Transverse colon (tissue), 4 donors: ENCODE measurements at regions not wholly inside any gene's neighbourhood (a gene's known extent, or its start where the extent isn't known, plus 50 kb on each side); places are given as distances from the start of the nearest gene placed in this dataset.

Experiments used
- CTCF ChIP-seq, 5 experiments: fragments of 200-600 bp in 3 of 5; fragments of 450-650 bp in 2 of 5; sonication (generic) in 3 of 5; IDR thresholded peaks; 1 replicate in 2 of 5; 2 replicates in 3 of 5; pipeline ENCODE4 v1.5.1; 2016 to 2017; ENCODE audit warnings: antibody characterized with exemption in 5 of 5, inconsistent platforms in 3 of 5, mild to moderate bottlenecking in 2 of 5, moderate library complexity in 1 of 5
- EP300 ChIP-seq: sonication (generic); formaldehyde crosslinking; IDR thresholded peaks from one replicate; pipeline ENCODE4 v1.6.1; 2017; ENCODE audit warnings: antibody characterized with exemption, low read depth
- POLR2A ChIP-seq: fragments of 450-650 bp; IDR thresholded peaks from one replicate; pipeline ENCODE4 v1.6.1; 2016; ENCODE audit warnings: antibody characterized with exemption, mild to moderate bottlenecking, moderate library complexity
- POLR2AphosphoS5 ChIP-seq, 3 donors: sonication (generic); formaldehyde crosslinking; IDR thresholded peaks; one replicate each; pipeline ENCODE4 v1.6.1; 2016; ENCODE audit warnings: antibody characterized with exemption in 3 of 3

- TF ChIP-seq CTCF (IDR thresholded peaks at IDR 0.05) (no peak), POLR2AphosphoS5 (IDR thresholded peaks at IDR 0.05) (no peak), POLR2A (no peak), EP300 (no peak)
Observed at GRCh38 chr5:174550026-174550425, 174.4 kb upstream of the MSX2 start.
